DOHH2 (cell line): ENCODE measurements at regions not wholly inside any gene's neighbourhood (a gene's known extent, or its start where the extent isn't known, plus 50 kb on each side); places are given as distances from the start of the nearest gene placed in this dataset.

Source experiments
- H3F3A ChIP-seq: fragments of 200-600 bp; sonication (generic), shearing (Covaris generic); 2 replicates; pipeline ENCODE4 v1.6.0; 2016; ENCODE audit warnings: antibody characterized with exemption, mild to moderate bottlenecking; ENCODE audit not compliant: control insufficient read depth, insufficient read depth
- H3K27ac ChIP-seq: fragments of 200-600 bp; sonication (generic); 2 replicates; pipeline ENCODE4 v1.5.1; 2014; ENCODE audit warnings: low read depth, mild to moderate bottlenecking, low read length, moderate library complexity
- H3K27me3 ChIP-seq: fragments of 200-600 bp; sonication (generic); 2 replicates; pipeline ENCODE4 v1.6.1; 2014; ENCODE audit warnings: mild to moderate bottlenecking, low read length, mixed read lengths; ENCODE audit not compliant: control insufficient read depth
- H3K36me3 ChIP-seq: fragments of 200-600 bp; sonication (generic); 2 replicates; pipeline ENCODE4 v1.6.1; 2014; ENCODE audit warnings: mild to moderate bottlenecking, low read length, moderate library complexity, mixed read lengths; ENCODE audit not compliant: control insufficient read depth
- H3K4me1 ChIP-seq: fragments of 200-600 bp; sonication (generic); 2 replicates; pipeline ENCODE4 v1.6.1; 2014; ENCODE audit warnings: mild to moderate bottlenecking, low read length, mixed read lengths; ENCODE audit not compliant: control insufficient read depth
- H3K4me2 ChIP-seq: fragments of 200-600 bp; sonication (generic); 2 replicates; pipeline ENCODE4 v1.6.0; 2014; ENCODE audit warnings: mild to moderate bottlenecking, low read length, moderate library complexity
- H3K4me3 ChIP-seq: fragments of 200-600 bp; sonication (generic); 2 replicates; pipeline ENCODE4 v1.5.1; 2014; ENCODE audit warnings: mild to moderate bottlenecking, low read length, mixed read lengths
- H3K79me2 ChIP-seq: fragments of 200-600 bp; sonication (generic); 2 replicates; pipeline ENCODE4 v1.6.1; 2014; ENCODE audit warnings: mild to moderate bottlenecking, low read length, mixed read lengths; ENCODE audit not compliant: control insufficient read depth
- H3K9me2 ChIP-seq: fragments of 200-600 bp; sonication (generic); replicated peaks from 2 replicates; pipeline ENCODE4 v1.6.1; 2014; ENCODE audit warnings: mild to moderate bottlenecking, low read length, mixed read lengths; ENCODE audit not compliant: control insufficient read depth
- H3K9me3 ChIP-seq: fragments of 200-600 bp; sonication (generic); 2 replicates; pipeline ENCODE4 v1.6.1; 2014; ENCODE audit warnings: antibody characterized with exemption, low read length, mixed read lengths; ENCODE audit not compliant: control insufficient read depth, insufficient read depth
- H4K20me1 ChIP-seq: fragments of 200-600 bp; sonication (generic); 2 replicates; pipeline ENCODE4 v1.6.0; 2014; ENCODE audit warnings: low read depth, mild to moderate bottlenecking, antibody characterized with exemption, low read length, moderate library complexity; ENCODE audit not compliant: control insufficient read depth, insufficient read depth
- CTCF ChIP-seq: fragments of 200-600 bp; sonication (generic); IDR thresholded peaks from one replicate; pipeline ENCODE4 v1.5.1; 2014; ENCODE audit warnings: antibody characterized with exemption, mild to moderate bottlenecking, low read depth, low read length; ENCODE audit not compliant: poor library complexity, severe bottlenecking
- EZH2phosphoT487 ChIP-seq: fragments of 200-600 bp; sonication (generic); IDR thresholded peaks from 2 replicates; pipeline ENCODE4 v1.6.1; 2017; ENCODE audit warnings: borderline replicate concordance, mild to moderate bottlenecking, antibody characterized with exemption, low read length, moderate library complexity, mixed read lengths

- no peak overlapping the region for H3K4me2 ChIP-seq
- no peak overlapping the region for H3K4me3 ChIP-seq
- H3K9me2 ChIP-seq: no peaks in the 10 kb centered on the region
- no peaks in the 10 kb centered on the region for H4K20me1 ChIP-seq
- H3K9me3 ChIP-seq: peaks cover 9% of the 10 kb centered on the region; the same call in 1 of the 2 replicates
- no peaks in the 10 kb centered on the region for H3K4me1 ChIP-seq
- H3K36me3 ChIP-seq: no peaks in the 10 kb centered on the region
- TF ChIP-seq EZH2phosphoT487 (no peak), CTCF (no peak)
- H3K27ac ChIP-seq: no peak overlapping the region
- H3F3A ChIP-seq: no peaks in the 10 kb centered on the region
- H3K79me2 ChIP-seq: no peaks in the 10 kb centered on the region
- H3K27me3 ChIP-seq: no peaks in the 10 kb centered on the region
Observed at GRCh38 chr14:40733206-40733605, 873.5 kb upstream of the LRFN5 start.

GRCh38 chr14:40727107-40727506 lies 879.6 kb upstream of the LRFN5 start:
- Histone ChIP-seq H3K79me2 (no peaks in the 10 kb centered on the region), H3K4me3 (no peak overlapping the region), H3K27me3 (no peaks in the 10 kb centered on the region), H3K9me3 (no peaks in the 10 kb centered on the region), H3K4me1 (no peaks in the 10 kb centered on the region), H3K9me2 (no peaks in the 10 kb centered on the region), H3F3A (no peaks in the 10 kb centered on the region), H3K36me3 (no peaks in the 10 kb centered on the region), H3K27ac (no peak overlapping the region), H4K20me1 (no peaks in the 10 kb centered on the region), H3K4me2 (no peak overlapping the region)
- no peak for TF ChIP-seq EZH2phosphoT487
- no peak for TF ChIP-seq CTCF

GRCh38 chr14:40713387-40713786 lies 893.3 kb upstream of the LRFN5 start:
- H4K20me1 ChIP-seq: no peaks in the 10 kb centered on the region
- no peaks in the 10 kb centered on the region for H3K4me1 ChIP-seq
- no peaks in the 10 kb centered on the region for H3K27me3 ChIP-seq
- no peak overlapping the region for H3K4me2 ChIP-seq
- no peaks in the 10 kb centered on the region for H3K9me2 ChIP-seq
- no peaks in the 10 kb centered on the region for H3K36me3 ChIP-seq
- H3K79me2 ChIP-seq: no peaks in the 10 kb centered on the region
- no peaks in the 10 kb centered on the region; the same call in 1 of the 2 replicates for H3K9me3 ChIP-seq
- no peak overlapping the region for H3K27ac ChIP-seq
- TF ChIP-seq CTCF: no peak
- TF ChIP-seq EZH2phosphoT487: no peak
- no peaks in the 10 kb centered on the region for H3F3A ChIP-seq
- no peak overlapping the region for H3K4me3 ChIP-seq

GRCh38 chr14:40697231-40697630 lies 909.4 kb upstream of the LRFN5 start:
- Histone ChIP-seq H3K79me2 (no peaks in the 10 kb centered on the region), H3K27ac (no peak overlapping the region), H3K36me3 (no peaks in the 10 kb centered on the region), H4K20me1 (no peaks in the 10 kb centered on the region), H3K4me3 (no peak overlapping the region), H3K4me1 (no peaks in the 10 kb centered on the region), H3F3A (no peaks in the 10 kb centered on the region), H3K9me2 (no peaks in the 10 kb centered on the region), H3K27me3 (no peaks in the 10 kb centered on the region), H3K9me3 (no peaks in the 10 kb centered on the region), H3K4me2 (no peak overlapping the region)
- TF ChIP-seq EZH2phosphoT487 (no peak), CTCF (no peak)
